Mucosa of gallbladder (tissue), 1 donor: ENCODE measurements at regions not wholly inside any gene's neighbourhood (a gene's known extent, or its start where the extent isn't known, plus 50 kb on each side); places are given as distances from the start of the nearest gene placed in this dataset.
"Not testable (repeated sequence)": the region's sequence is repeated elsewhere in the genome, so short reads cannot be mapped to it uniquely, and the experiment has no call there.

ENCODE experiments used
- DNase-seq: peaks from one replicate; pipeline ENCODE4 v3.0.0-alpha.2; 2020; ENCODE audit warnings: low spot score
- donor health status: DM: no; HTN: no; CAD: no.

GRCh38 chr5:34266151-34266550, 223.1 kb upstream of the C1QTNF3 start:
- DNase-seq: not testable (repeated sequence)

GRCh38 chr5:34296759-34297158, 253.7 kb upstream of the C1QTNF3 start:
- not testable (repeated sequence) for DNase-seq

GRCh38 chr5:34329201-34329600, 286.2 kb upstream of the C1QTNF3 start:
- DNase-seq: not testable (repeated sequence)

- DNase-seq: not testable (repeated sequence)
These were observed 286.6 kb upstream of the C1QTNF3 start for GRCh38 chr5:34329611-34330108.

GRCh38 chr5:34331928-34332454, 289.0 kb upstream of the C1QTNF3 start:
- not testable (repeated sequence) for DNase-seq

GRCh38 chr5:34339408-34340001, 296.5 kb upstream of the C1QTNF3 start:
- not testable (repeated sequence) for DNase-seq

- not testable (repeated sequence) for DNase-seq
These were observed 301.7 kb upstream of the RAI14 start for GRCh38 chr5:34354440-34354839.

GRCh38 chr5:34371417-34371816, 284.7 kb upstream of the RAI14 start:
- not testable (repeated sequence) for DNase-seq

GRCh38 chr5:34371817-34372216, 284.3 kb upstream of the RAI14 start:
- not testable (repeated sequence) for DNase-seq

GRCh38 chr5:34372739-34373138, 283.4 kb upstream of the RAI14 start:
- DNase-seq: not testable (repeated sequence)

- DNase-seq: not testable (repeated sequence)
These were observed 278.5 kb upstream of the RAI14 start for GRCh38 chr5:34377651-34378050.

- not testable (repeated sequence) for DNase-seq
These were observed 277.6 kb upstream of the RAI14 start for GRCh38 chr5:34378498-34378897.

- DNase-seq: not testable (repeated sequence)
These were observed 267.4 kb upstream of the RAI14 start for GRCh38 chr5:34388754-34389153.

GRCh38 chr5:34409373-34409772, 246.8 kb upstream of the RAI14 start:
- DNase-seq: no peak

GRCh38 chr5:34410411-34411139, 245.6 kb upstream of the RAI14 start:
- DNase-seq: no peak

- no peak for DNase-seq
These were observed 244.4 kb upstream of the RAI14 start for GRCh38 chr5:34411470-34412346.

GRCh38 chr5:34412736-34413135, 243.4 kb upstream of the RAI14 start:
- no peak for DNase-seq

- no peak for DNase-seq
These were observed 240.4 kb upstream of the RAI14 start for GRCh38 chr5:34415559-34416198.

GRCh38 chr5:34416501-34417008, 239.6 kb upstream of the RAI14 start:
- no peak for DNase-seq

- DNase-seq: not testable (repeated sequence)
These were observed 235.9 kb upstream of the RAI14 start for GRCh38 chr5:34420191-34420590.
